ENCODE measurements at regions not wholly inside any gene's neighbourhood (a gene's known extent, or its start where the extent isn't known, plus 50 kb on each side); places are given as distances from the start of the nearest gene placed in this dataset.

- H3K36me3 ChIP-seq (replicated peaks; ENCODE audit: insufficient read depth, low read depth), result no peaks in the 10 kb centered on the region
- H2AFZ ChIP-seq, result no peak overlapping the region
- DNase-seq (ENCODE audit: low spot score), result no peak
- H3K79me2 ChIP-seq, result no peaks in the 10 kb centered on the region
- no peaks in the 10 kb centered on the region for H3K9me2 ChIP-seq (replicated peaks; ENCODE audit: insufficient read depth)
- TF ChIP-seq EZH2phosphoT487 (IDR thresholded peaks at IDR 0.05; ENCODE audit: low read depth, severe bottlenecking, unreplicated experiment) (no peak), EZH2 (IDR thresholded peaks at IDR 0.05; ENCODE audit: borderline replicate concordance) (no peak)
- TF ChIP-seq, protein P1, sequence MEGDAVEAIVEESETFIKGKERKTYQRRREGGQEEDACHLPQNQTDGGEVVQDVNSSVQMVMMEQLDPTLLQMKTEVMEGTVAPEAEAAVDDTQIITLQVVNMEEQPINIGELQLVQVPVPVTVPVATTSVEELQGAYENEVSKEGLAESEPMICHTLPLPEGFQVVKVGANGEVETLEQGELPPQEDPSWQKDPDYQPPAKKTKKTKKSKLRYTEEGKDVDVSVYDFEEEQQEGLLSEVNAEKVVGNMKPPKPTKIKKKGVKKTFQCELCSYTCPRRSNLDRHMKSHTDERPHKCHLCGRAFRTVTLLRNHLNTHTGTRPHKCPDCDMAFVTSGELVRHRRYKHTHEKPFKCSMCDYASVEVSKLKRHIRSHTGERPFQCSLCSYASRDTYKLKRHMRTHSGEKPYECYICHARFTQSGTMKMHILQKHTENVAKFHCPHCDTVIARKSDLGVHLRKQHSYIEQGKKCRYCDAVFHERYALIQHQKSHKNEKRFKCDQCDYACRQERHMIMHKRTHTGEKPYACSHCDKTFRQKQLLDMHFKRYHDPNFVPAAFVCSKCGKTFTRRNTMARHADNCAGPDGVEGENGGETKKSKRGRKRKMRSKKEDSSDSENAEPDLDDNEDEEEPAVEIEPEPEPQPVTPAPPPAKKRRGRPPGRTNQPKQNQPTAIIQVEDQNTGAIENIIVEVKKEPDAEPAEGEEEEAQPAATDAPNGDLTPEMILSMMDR (IDR thresholded peaks at IDR 0.05; ENCODE audit: poor library complexity), result no peak
- no peaks in the 10 kb centered on the region for H4K20me1 ChIP-seq (ENCODE audit: insufficient read depth, poor library complexity, severe bottlenecking)
- H3K4me2 ChIP-seq, result no peak overlapping the region
- WGBS (ENCODE audit: low lambda C conversion rate, missing lambda C conversion rate), result 83% methylated on average over 2 of the region's 2 CpGs
- no peak overlapping the region for H3K27ac ChIP-seq
- no peaks in the 10 kb centered on the region for H3K27me3 ChIP-seq
- H3K9me3 ChIP-seq (ENCODE audit: low read depth), result no peaks in the 10 kb centered on the region
- H3K4me1 ChIP-seq (ENCODE audit: insufficient read depth), result no peaks in the 10 kb centered on the region
- no peak overlapping the region for H3K4me3 ChIP-seq
Observed at GRCh38 chr5:18238321-18238720, 604.1 kb downstream of the TAF11L14 start.

GRCh38 chr5:18240971-18241370 lies 606.7 kb downstream of the TAF11L14 start:
- Histone ChIP-seq H4K20me1 (ENCODE audit: insufficient read depth, poor library complexity, severe bottlenecking) (no peaks in the 10 kb centered on the region), H3K4me1 (ENCODE audit: insufficient read depth) (no peaks in the 10 kb centered on the region), H3K36me3 (replicated peaks; ENCODE audit: insufficient read depth, low read depth) (no peaks in the 10 kb centered on the region), H3K79me2 (no peaks in the 10 kb centered on the region), H3K27ac (no peak overlapping the region), H3K4me3 (no peak overlapping the region), H2AFZ (no peak overlapping the region), H3K27me3 (no peaks in the 10 kb centered on the region), H3K9me2 (replicated peaks; ENCODE audit: insufficient read depth) (no peaks in the 10 kb centered on the region), H3K4me2 (no peak overlapping the region), H3K9me3 (ENCODE audit: low read depth) (no peaks in the 10 kb centered on the region)
- TF ChIP-seq, protein P1 (IDR thresholded peaks at IDR 0.05; ENCODE audit: poor library complexity), result no peak
- TF ChIP-seq EZH2phosphoT487 (IDR thresholded peaks at IDR 0.05; ENCODE audit: low read depth, severe bottlenecking, unreplicated experiment), result no peak
- TF ChIP-seq EZH2 (IDR thresholded peaks at IDR 0.05; ENCODE audit: borderline replicate concordance), result no peak
- 93% methylated on average over 1 of the region's 1 CpG for WGBS (ENCODE audit: low lambda C conversion rate, missing lambda C conversion rate)
- DNase-seq (ENCODE audit: low spot score), result no peak

GRCh38 chr5:18243846-18244245 lies 609.6 kb downstream of the TAF11L14 start:
- no peak overlapping the region for H3K4me3 ChIP-seq
- no peaks in the 10 kb centered on the region for H3K27me3 ChIP-seq
- TF ChIP-seq EZH2phosphoT487 (IDR thresholded peaks at IDR 0.05; ENCODE audit: low read depth, severe bottlenecking, unreplicated experiment), result no peak
- no peak for TF ChIP-seq EZH2 (IDR thresholded peaks at IDR 0.05; ENCODE audit: borderline replicate concordance)
- TF ChIP-seq, protein P1 (IDR thresholded peaks at IDR 0.05; ENCODE audit: poor library complexity), result no peak
- peak overlapping the region; percentile 25 for H3K27ac ChIP-seq
- no peaks in the 10 kb centered on the region for H3K4me1 ChIP-seq (ENCODE audit: insufficient read depth)
- no peaks in the 10 kb centered on the region for H3K9me2 ChIP-seq (replicated peaks; ENCODE audit: insufficient read depth)
- 83% methylated on average over 2 of the region's 2 CpGs for WGBS (ENCODE audit: low lambda C conversion rate, missing lambda C conversion rate)
- DNase-seq (ENCODE audit: low spot score), result no peak
- H2AFZ ChIP-seq, result no peak overlapping the region
- H3K36me3 ChIP-seq (replicated peaks; ENCODE audit: insufficient read depth, low read depth), result no peaks in the 10 kb centered on the region
- peak overlapping the region; percentile 24 for H3K4me2 ChIP-seq
- H3K79me2 ChIP-seq, result no peaks in the 10 kb centered on the region
- peaks cover 5% of the 10 kb centered on the region for H3K9me3 ChIP-seq (ENCODE audit: low read depth)
- no peaks in the 10 kb centered on the region for H4K20me1 ChIP-seq (ENCODE audit: insufficient read depth, poor library complexity, severe bottlenecking)

GRCh38 chr5:18244309-18244708 lies 610.0 kb downstream of the TAF11L14 start:
- no peaks in the 10 kb centered on the region for H3K79me2 ChIP-seq
- peak overlapping the region; percentile 24 for H3K4me2 ChIP-seq
- H3K9me2 ChIP-seq (replicated peaks; ENCODE audit: insufficient read depth), result no peaks in the 10 kb centered on the region
- TF ChIP-seq EZH2phosphoT487 (IDR thresholded peaks at IDR 0.05; ENCODE audit: low read depth, severe bottlenecking, unreplicated experiment) (no peak), EZH2 (IDR thresholded peaks at IDR 0.05; ENCODE audit: borderline replicate concordance) (no peak)
- TF ChIP-seq, protein P1 (IDR thresholded peaks at IDR 0.05; ENCODE audit: poor library complexity), result no peak
- no peak overlapping the region for H2AFZ ChIP-seq
- no peaks in the 10 kb centered on the region for H4K20me1 ChIP-seq (ENCODE audit: insufficient read depth, poor library complexity, severe bottlenecking)
- no peak for DNase-seq (ENCODE audit: low spot score)
- H3K27ac ChIP-seq, result no peak overlapping the region
- no peaks in the 10 kb centered on the region for H3K27me3 ChIP-seq
- no peaks in the 10 kb centered on the region for H3K36me3 ChIP-seq (replicated peaks; ENCODE audit: insufficient read depth, low read depth)
- H3K9me3 ChIP-seq (ENCODE audit: low read depth), result peaks cover 5% of the 10 kb centered on the region
- H3K4me3 ChIP-seq, result no peak overlapping the region
- H3K4me1 ChIP-seq (ENCODE audit: insufficient read depth), result no peaks in the 10 kb centered on the region
